GM19324 (cell line): ENCODE measurements at regions not wholly inside any gene's neighbourhood (a gene's known extent, or its start where the extent isn't known, plus 50 kb on each side); places are given as distances from the start of the nearest gene placed in this dataset.

Experiments
- ATAC-seq: cut with Tn5 transposase; IDR thresholded peaks from one replicate; pipeline ENCODE4 v1.9.1; 2021; ENCODE audit warnings: mild to moderate bottlenecking, moderate library complexity; ENCODE audit not compliant: unreplicated experiment, low FRiP score

GRCh38 chr2:242020196-242021004, 150.9 kb downstream of the RTP5 start:
- ATAC-seq = no peak

GRCh38 chr2:242022550-242023290, 153.2 kb downstream of the RTP5 start:
- ATAC-seq = no peak

- ATAC-seq = no peak
Observed at GRCh38 chr2:242024751-242025355, 155.3 kb downstream of the RTP5 start.

GRCh38 chr2:242027676-242028450, 158.3 kb downstream of the RTP5 start:
- no peak for ATAC-seq

GRCh38 chr2:242029422-242030225, 160.1 kb downstream of the RTP5 start:
- no peak for ATAC-seq

- ATAC-seq = no peak
Observed at GRCh38 chr2:242030226-242030575, 160.7 kb downstream of the RTP5 start.

GRCh38 chr2:242030858-242031257, 161.3 kb downstream of the RTP5 start:
- no peak for ATAC-seq

GRCh38 chr2:242031481-242032019, 162.0 kb downstream of the RTP5 start:
- ATAC-seq = no peak

- ATAC-seq = no peak
Observed at GRCh38 chr2:242032780-242033656, 163.5 kb downstream of the RTP5 start.

GRCh38 chr2:242034138-242034537, 164.6 kb downstream of the RTP5 start:
- ATAC-seq = no peak

GRCh38 chr2:242034996-242035814, 165.7 kb downstream of the RTP5 start:
- no peak for ATAC-seq

GRCh38 chr2:242035858-242036652, 166.5 kb downstream of the RTP5 start:
- no peak for ATAC-seq

GRCh38 chr2:242036653-242036950, 167.1 kb downstream of the RTP5 start:
- no peak for ATAC-seq

- no peak for ATAC-seq
Observed at GRCh38 chr2:242038166-242038927, 168.8 kb downstream of the RTP5 start.

- ATAC-seq = no peak
Observed at GRCh38 chr2:242038928-242039341, 169.4 kb downstream of the RTP5 start.

- no peak for ATAC-seq
Observed at GRCh38 chr2:242040303-242040655, 170.8 kb downstream of the RTP5 start.

GRCh38 chr2:242040681-242041080, 171.2 kb downstream of the RTP5 start:
- ATAC-seq = no peak
